Breast epithelium (tissue), 4 donors: ENCODE measurements at regions not wholly inside any gene's neighbourhood (a gene's known extent, or its start where the extent isn't known, plus 50 kb on each side); places are given as distances from the start of the nearest gene placed in this dataset.

Source experiments
- DNase-seq, 2 donors: peaks; one replicate each; pipeline ENCODE4 v3.0.0-alpha.2; 2019; ENCODE audit warnings: low spot score in 2 of 2
- H3K27ac ChIP-seq, 2 donors: fragments of 200-600 bp; sonication (generic) in 1 of 2; one replicate each; pipeline ENCODE4 v1.5.1; 2016 to 2019; ENCODE audit warnings: mild to moderate bottlenecking in 1 of 2
- H3K27me3 ChIP-seq, 2 donors: fragments of 200-600 bp; sonication (generic) in 1 of 2; one replicate each; pipeline versions ENCODE4 v1.5.1 to v1.6.0; 2017 to 2019; ENCODE audit warnings: control low read depth in 1 of 2, mild to moderate bottlenecking in 1 of 2
- H3K36me3 ChIP-seq: fragments of 200-600 bp; one replicate; pipeline ENCODE4 v1.5.1; 2019
- H3K4me1 ChIP-seq, 2 donors: fragments of 200-600 bp; sonication (generic); one replicate each; pipeline ENCODE4 v1.5.1; 2016 to 2019; ENCODE audit warnings: control low read depth in 1 of 2
- H3K4me3 ChIP-seq, 3 donors: fragments of 200-600 bp; sonication (generic); 1 replicate in 2 of 3; 2 replicates in 1 of 3; pipeline ENCODE4 v1.5.1; 2016 to 2019; ENCODE audit warnings: mild to moderate bottlenecking in 3 of 3, moderate library complexity in 2 of 3
- H3K9me3 ChIP-seq, 2 donors: fragments of 200-600 bp; sonication (generic) in 1 of 2; one replicate each; pipeline ENCODE4 v1.5.1; 2016 to 2019; ENCODE audit warnings: control low read depth in 1 of 2
- POLR2A ChIP-seq: fragments of 450-650 bp; IDR thresholded peaks from one replicate; pipeline ENCODE4 v1.6.1; 2016; ENCODE audit warnings: antibody characterized with exemption, mild to moderate bottlenecking, moderate library complexity
- POLR2AphosphoS5 ChIP-seq, 3 donors: sonication (generic); formaldehyde crosslinking; IDR thresholded peaks; one replicate each; pipeline ENCODE4 v1.6.1; 2017; ENCODE audit warnings: antibody characterized with exemption in 3 of 3
- intact Hi-C: fragments of 100-400 bp; cut with DNase I; formaldehyde crosslinking; loops from one replicate; pipeline ENCODE4 v1.15.1; 2023; ENCODE audit warnings: low total_unique reads
- TF ChIP-seq, protein P1 (sequence below), 3 donors: fragments of 450-650 bp; IDR thresholded peaks; one replicate each; pipeline ENCODE4 v1.5.1; 2016 to 2017; ENCODE audit warnings: antibody characterized with exemption in 3 of 3, mild to moderate bottlenecking in 3 of 3, moderate library complexity in 3 of 3

DNA sequence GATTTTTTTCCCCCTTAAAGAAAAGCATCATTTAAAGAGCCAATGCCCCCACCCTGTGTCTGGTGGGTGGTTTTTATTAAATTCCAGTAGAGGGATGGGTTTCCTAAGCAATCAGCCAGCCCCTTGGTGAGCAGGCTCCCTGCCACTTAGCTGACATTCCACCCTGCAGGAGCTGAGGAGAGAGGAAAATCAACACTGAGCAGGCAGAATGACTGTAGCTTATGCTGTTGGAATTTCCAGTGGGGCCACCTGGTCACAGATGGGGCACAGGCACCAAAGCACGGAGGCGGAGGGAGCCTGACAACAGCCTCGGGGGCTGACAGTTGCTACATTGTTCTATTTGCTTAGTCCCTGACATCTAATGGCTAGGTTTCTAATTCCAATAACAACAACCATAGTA, 127.7 kb downstream of the TMEM30B start:
- H3K27me3 ChIP-seq: no peaks in the 10 kb centered on the region
- H3K9me3 ChIP-seq: no peaks in the 10 kb centered on the region
- H3K36me3 ChIP-seq: no peaks in the 10 kb centered on the region
- peaks cover 0 to 4% of the 10 kb centered on the region in 2 donors for H3K4me1 ChIP-seq
- peak in 1 of 2 donors; percentile 44 for DNase-seq
- intact Hi-C loops: no loop called here
- TF ChIP-seq POLR2A: no peak
- no peak for TF ChIP-seq POLR2AphosphoS5 (IDR thresholded peaks at IDR 0.05)
- TF ChIP-seq, protein P1, sequence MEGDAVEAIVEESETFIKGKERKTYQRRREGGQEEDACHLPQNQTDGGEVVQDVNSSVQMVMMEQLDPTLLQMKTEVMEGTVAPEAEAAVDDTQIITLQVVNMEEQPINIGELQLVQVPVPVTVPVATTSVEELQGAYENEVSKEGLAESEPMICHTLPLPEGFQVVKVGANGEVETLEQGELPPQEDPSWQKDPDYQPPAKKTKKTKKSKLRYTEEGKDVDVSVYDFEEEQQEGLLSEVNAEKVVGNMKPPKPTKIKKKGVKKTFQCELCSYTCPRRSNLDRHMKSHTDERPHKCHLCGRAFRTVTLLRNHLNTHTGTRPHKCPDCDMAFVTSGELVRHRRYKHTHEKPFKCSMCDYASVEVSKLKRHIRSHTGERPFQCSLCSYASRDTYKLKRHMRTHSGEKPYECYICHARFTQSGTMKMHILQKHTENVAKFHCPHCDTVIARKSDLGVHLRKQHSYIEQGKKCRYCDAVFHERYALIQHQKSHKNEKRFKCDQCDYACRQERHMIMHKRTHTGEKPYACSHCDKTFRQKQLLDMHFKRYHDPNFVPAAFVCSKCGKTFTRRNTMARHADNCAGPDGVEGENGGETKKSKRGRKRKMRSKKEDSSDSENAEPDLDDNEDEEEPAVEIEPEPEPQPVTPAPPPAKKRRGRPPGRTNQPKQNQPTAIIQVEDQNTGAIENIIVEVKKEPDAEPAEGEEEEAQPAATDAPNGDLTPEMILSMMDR (IDR thresholded peaks at IDR 0.05): no peak
- peak overlapping the region; percentile 54 to 82 for H3K27ac ChIP-seq
- H3K4me3 ChIP-seq: no peak overlapping the region

DNA sequence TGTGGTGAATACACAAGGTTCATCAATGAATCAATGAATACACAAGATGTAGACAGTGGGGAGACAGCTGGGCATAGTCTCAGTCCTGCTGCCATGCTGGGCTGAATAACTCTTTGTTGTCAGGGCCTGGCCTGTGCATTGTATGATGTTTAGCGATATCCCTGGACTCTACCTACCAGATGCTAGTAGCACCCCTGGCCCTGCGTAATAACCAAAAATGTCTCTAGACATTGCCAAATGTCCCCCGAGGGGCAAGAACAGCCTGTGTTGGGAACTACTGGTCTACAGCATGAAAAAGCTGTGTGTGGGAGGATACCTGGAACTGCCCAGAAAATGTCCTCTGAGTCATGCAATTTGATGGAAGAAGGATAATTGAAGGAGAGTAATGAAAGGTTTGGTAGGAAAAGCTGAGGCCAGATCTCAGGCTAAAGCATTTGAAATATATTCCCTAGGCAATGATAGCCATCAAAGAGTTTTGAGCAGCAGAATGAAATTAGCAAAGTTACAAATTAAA, 128.2 kb downstream of the TMEM30B start:
- H3K27ac ChIP-seq: peak overlapping the region; percentile 54 to 75
- no peaks in the 10 kb centered on the region for H3K27me3 ChIP-seq
- peaks cover 0 to 4% of the 10 kb centered on the region in 2 donors for H3K4me1 ChIP-seq
- intact Hi-C loops: no loop called here
- H3K4me3 ChIP-seq: no peak overlapping the region
- DNase-seq: peak in 1 of 2 donors; percentile 53
- no peaks in the 10 kb centered on the region for H3K9me3 ChIP-seq
- TF ChIP-seq, protein P1 (IDR thresholded peaks at IDR 0.05): no peak
- TF ChIP-seq POLR2AphosphoS5 (IDR thresholded peaks at IDR 0.05) (no peak), POLR2A (no peak)
- no peaks in the 10 kb centered on the region for H3K36me3 ChIP-seq

DNA sequence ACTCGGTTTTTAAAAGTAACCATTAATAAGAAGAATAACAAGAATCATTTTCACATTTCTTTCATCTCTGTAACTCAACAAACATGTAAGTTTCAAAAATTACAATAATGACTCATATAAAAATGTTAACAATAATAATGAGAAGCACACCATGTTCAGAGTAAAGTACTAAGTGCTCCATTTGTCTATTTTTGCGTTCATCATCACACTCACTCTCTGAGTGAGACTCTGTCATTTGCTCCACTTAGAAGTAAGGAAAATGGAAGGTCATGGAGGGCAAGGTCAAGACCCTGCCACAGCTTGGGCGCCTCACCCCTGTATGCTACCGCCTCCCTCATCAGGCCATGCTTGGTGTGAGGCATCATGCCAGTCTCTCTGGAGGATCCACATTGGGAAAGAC, 129.9 kb downstream of the TMEM30B start:
- no peaks in the 10 kb centered on the region for H3K36me3 ChIP-seq
- H3K27me3 ChIP-seq: no peaks in the 10 kb centered on the region
- no peak overlapping the region for H3K4me3 ChIP-seq
- TF ChIP-seq POLR2AphosphoS5 (IDR thresholded peaks at IDR 0.05) (no peak), POLR2A (no peak)
- TF ChIP-seq, protein P1 (IDR thresholded peaks at IDR 0.05): no peak
- DNase-seq: no peak
- H3K27ac ChIP-seq: no peak overlapping the region
- peaks cover 0 to 4% of the 10 kb centered on the region in 2 donors for H3K4me1 ChIP-seq
- H3K9me3 ChIP-seq: no peaks in the 10 kb centered on the region
- intact Hi-C loops: no loop called here

DNA sequence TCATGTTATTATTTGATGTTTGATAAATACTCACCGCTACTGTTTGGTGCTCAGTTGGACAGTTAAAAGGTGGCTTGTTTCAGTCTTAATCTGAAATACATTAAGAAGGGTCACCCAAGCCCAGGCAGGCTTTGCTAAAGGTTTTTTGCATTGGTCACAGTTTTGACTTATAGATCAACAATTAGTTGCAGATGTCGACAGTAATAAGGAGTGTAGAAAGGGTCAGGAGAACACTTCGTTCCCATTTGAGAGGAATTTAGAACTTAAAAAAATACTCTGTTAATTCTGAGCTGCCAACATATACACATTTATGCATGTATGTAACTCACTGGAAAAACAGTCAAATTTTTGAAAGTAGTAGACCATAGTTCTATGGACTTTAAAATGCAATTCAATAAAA, 130.3 kb downstream of the TMEM30B start:
- Histone ChIP-seq H3K27ac (no peak overlapping the region), H3K9me3 (no peaks in the 10 kb centered on the region), H3K27me3 (no peaks in the 10 kb centered on the region), H3K36me3 (no peaks in the 10 kb centered on the region), H3K4me1 (peaks cover 0 to 4% of the 10 kb centered on the region in 2 donors), H3K4me3 (no peak overlapping the region)
- intact Hi-C loops: no loop called here
- DNase-seq: no peak
- TF ChIP-seq, protein P1 (IDR thresholded peaks at IDR 0.05): no peak
- no peak for TF ChIP-seq POLR2A
- TF ChIP-seq POLR2AphosphoS5 (IDR thresholded peaks at IDR 0.05): no peak

DNA sequence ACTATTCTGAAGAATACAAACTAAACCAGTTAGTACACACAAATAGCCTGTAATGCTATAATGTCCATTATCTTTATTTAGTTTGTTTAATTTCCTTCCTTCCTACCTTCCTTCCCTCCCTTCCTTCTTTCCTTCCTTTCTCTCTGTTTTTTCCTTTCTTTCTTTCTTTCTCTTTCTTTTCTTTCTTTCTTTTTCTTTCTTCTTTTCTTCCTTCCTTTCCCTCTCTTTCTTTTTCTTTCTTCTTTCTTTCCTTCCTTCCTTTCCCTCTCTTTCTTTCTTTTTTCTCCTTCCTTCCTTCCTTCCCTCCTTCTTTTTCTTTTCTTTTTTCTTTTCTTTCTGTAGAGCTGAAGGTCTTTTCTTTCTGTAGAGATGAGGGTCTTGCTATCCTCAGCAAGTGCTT, 131.2 kb downstream of the TMEM30B start:
- Histone ChIP-seq H3K27ac (no peak overlapping the region), H3K4me3 (no peak overlapping the region), H3K36me3 (no peaks in the 10 kb centered on the region), H3K27me3 (no peaks in the 10 kb centered on the region), H3K9me3 (no peaks in the 10 kb centered on the region), H3K4me1 (peaks cover 3 to 4% of the 10 kb centered on the region in 2 donors)
- no peak for DNase-seq
- intact Hi-C loops: no loop called here
- no peak for TF ChIP-seq POLR2A
- TF ChIP-seq, protein P1 (IDR thresholded peaks at IDR 0.05): no peak
- TF ChIP-seq POLR2AphosphoS5 (IDR thresholded peaks at IDR 0.05): no peak
